ENCODE measurements at regions not wholly inside any gene's neighbourhood (a gene's known extent, or its start where the extent isn't known, plus 50 kb on each side); places are given as distances from the start of the nearest gene placed in this dataset.

DNA sequence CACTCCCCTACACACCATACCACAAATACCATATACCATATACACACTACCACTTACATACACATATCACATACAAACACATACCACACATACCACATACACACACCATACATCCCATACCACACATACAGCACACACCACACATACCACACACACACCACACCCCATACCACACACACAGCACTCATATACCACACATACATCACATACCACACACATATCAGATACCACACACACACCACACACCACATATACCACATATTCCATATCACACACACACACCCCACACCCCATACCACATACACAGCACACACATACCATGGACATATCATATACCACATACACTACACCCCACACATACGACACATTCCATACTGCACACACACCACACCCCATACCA, 276.6 kb downstream of the GADD45G start:
- TF ChIP-seq, protein P1, sequence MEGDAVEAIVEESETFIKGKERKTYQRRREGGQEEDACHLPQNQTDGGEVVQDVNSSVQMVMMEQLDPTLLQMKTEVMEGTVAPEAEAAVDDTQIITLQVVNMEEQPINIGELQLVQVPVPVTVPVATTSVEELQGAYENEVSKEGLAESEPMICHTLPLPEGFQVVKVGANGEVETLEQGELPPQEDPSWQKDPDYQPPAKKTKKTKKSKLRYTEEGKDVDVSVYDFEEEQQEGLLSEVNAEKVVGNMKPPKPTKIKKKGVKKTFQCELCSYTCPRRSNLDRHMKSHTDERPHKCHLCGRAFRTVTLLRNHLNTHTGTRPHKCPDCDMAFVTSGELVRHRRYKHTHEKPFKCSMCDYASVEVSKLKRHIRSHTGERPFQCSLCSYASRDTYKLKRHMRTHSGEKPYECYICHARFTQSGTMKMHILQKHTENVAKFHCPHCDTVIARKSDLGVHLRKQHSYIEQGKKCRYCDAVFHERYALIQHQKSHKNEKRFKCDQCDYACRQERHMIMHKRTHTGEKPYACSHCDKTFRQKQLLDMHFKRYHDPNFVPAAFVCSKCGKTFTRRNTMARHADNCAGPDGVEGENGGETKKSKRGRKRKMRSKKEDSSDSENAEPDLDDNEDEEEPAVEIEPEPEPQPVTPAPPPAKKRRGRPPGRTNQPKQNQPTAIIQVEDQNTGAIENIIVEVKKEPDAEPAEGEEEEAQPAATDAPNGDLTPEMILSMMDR (IDR thresholded peaks at IDR 0.05), result no peak

DNA sequence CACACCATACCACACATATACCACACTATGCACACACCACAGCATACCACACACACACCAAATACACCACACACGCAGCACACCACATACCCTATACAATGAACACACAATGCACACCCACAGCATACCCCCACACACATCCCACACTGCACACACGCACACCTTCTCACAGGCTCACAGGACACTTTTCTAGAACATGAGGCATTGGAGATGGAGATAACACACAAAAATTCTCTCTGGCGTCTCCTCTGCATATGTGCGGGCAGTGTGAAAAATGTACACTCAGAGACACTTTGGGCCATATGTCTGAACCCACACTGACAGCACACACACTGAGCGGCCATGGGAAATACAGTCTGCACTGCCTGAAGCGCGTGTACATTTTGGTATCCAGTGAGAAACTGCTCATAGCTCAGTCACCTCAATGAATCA, 278.1 kb downstream of the GADD45G start:
- TF ChIP-seq, protein P1 (IDR thresholded peaks at IDR 0.05), result no peak

DNA sequence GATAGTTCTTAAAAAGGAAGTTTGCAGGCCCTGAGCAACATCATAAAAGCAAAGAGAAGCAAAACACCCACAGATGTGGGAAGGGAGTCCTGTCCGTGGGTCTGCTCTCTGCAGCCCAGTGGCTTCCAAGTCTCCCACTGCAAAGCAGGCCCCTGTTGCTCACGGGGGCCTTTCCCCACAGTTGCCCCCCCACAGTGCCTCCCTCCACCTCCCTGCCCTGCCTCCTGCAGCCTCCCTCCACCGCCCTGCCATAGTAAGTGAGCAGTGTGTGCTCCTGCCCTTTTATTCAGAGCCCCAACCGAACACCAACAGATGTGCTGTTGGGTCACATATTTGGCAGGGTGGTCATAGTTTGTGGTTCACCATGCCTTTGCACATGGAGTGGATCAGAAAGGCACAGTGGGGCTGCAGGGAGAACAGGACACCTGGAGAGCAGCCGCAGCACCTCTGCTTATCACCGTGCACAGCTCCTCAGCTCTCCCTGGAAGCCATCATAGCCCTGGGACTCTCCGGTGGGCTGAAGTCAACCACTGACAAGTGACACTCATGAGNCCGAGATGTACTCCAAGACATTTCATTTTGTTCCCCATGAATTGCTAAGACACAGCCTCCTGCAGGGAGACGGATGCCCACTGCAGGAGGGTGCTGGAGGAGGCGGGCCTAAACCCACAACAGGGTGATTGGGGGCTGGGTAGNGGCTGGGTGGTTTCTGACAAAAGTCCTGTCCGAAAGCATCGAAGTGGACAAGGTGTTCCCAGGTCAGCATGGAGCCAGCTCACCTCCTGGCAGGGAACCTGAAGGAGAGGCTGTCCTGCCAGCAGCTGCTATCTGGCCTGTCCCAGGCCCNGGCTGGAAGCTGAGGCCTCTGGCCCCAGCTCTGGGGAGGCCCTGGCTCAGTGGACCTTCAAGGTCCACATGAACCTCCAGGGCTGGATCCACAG, 278.9 kb downstream of the GADD45G start:
- TF ChIP-seq, protein P1 (IDR thresholded peaks at IDR 0.05), result no peak

DNA sequence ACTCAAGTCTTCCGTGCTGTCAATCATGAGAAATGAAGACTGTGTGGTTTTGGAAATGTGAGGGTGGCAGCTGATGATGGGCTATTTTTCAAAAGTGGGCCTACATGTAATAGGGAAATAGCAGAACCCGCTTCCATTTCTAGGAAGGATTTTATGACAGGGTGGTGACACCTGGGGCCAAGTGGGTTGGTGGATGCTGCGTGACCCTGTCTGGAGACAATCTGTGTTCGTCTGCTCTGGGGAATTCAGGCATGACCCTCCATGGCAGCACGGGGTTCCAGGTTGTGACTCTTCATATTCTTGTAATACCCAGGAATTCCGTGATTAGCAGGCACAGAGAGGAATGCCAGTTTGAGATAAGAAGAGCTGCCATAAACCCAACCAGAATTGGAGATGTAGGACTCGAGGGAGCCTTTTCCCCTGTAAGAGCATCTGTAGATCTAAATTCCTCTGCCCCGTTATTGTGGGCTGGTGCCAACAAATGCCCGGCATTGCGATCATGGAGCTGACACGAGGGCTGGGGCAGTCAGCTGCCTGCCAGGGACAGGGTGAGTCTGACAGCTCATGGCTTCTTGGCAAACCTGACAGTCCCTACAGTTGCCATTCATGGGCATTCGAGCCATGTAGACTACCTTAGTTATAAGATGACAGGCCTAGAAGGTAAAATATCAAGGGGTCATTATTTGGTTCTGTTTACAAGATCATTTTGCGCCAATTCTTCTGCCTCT, 279.7 kb downstream of the GADD45G start:
- TF ChIP-seq, protein P1 (IDR thresholded peaks at IDR 0.05), result no peak

DNA sequence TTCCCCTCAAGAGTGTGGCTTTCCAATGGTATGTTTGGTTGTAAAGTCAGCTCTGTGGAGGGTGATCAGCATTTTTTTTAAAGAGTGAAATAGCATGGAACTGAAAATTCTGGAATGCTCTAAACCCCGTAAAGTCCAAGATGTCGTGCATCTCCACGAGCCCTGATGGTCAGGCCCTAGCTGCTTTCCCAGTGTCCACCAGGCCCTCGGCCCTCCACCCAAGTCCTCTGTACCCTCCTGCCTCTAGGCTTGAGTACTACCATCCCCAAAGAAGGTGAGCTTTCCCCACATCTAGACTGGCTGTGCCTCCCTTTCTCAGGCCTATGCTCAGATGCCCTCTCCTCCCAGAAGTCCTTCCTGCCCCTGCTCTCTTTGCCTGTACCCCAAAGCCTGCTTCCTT, 280.3 kb downstream of the GADD45G start:
- TF ChIP-seq, protein P1 (IDR thresholded peaks at IDR 0.05), result no peak

DNA sequence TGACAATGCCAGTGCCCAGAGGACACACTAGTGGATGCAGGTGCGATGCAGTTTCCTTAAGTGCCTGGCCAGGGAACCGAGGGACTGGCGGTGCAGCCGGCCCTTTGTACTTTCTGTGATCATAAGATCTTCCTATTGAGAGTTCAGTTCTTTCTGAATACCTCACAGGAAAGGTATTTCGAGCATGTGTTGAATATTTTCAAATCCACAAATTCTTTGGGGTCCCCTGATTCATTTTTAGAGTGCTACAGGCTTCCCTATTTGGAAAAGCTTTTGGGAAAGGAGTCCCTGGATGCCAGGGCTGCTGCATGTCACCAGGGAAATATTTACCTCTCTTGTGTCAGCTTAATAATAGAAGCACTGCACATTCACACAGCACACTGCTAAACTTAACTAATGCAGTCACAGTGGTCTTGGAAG, 281.5 kb downstream of the GADD45G start:
- TF ChIP-seq, protein P1 (IDR thresholded peaks at IDR 0.05), result no peak

DNA sequence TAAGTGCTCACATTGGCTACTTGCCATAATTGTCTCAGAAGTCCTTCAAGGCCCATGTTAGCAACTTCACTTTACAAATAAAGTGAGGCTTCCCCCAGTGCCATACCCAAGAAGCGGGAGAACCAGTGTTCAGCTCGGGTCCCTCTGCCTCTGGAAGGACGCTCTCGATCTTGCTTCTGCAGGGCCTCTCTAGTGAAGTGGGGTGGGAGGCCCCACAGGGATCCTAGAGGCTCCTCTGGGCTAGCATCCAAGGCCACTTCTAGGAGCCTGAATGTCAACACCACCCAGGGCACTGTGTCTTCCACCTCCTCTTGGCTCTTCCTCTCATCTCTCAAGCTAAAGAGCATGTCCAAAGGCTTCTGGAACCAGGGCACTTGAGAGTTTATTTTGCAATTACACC, 282.5 kb downstream of the GADD45G start:
- TF ChIP-seq, protein P1 (IDR thresholded peaks at IDR 0.05), result no peak
